ENCODE measurements at regions not wholly inside any gene's neighbourhood (a gene's known extent, or its start where the extent isn't known, plus 50 kb on each side); places are given as distances from the start of the nearest gene placed in this dataset.
"Not testable (repeated sequence)": the region's sequence is repeated elsewhere in the genome, so short reads cannot be mapped to it uniquely, and the experiment has no call there.

DNA sequence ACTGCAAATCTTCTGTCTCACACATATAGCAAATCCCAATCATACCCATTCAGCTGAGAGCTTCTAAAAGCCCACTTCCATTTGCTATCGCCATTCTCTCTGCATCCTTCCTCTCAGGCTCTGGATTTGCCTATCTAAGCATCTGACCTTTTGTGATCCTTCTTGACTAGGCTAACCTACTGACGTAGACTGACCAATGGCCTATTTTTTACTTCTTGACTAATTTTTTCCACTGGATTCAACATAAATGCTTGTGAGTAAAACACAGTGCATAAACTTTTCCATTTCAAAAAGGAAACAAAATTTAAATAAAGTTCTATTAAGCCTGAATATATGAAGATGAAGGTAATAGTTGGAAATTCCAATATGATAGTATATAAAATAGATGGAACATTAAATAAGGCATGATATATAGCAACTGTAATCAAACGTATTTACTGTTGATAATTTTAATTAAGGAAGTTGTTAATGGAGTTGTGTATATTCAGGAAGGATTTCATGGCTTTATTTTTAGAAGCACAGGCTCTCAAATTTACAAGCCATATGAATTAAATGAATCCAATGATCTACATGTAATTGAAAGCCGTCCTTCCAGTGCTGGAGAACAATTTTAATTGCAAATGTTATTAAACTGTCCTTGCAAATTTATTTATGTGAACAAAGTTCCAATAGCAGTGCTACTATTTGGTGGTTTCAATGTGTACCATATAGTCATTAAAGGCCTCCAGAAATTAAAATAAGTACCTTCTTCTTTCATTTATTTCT lies 918.4 kb downstream of the SORCS3 start:
- Histone ChIP-seq H3K9ac (ENCODE audit: low read depth in 1 of 2, low read length in 2 of 2) (no peak overlapping the region), H3K9me3 (ENCODE audit: control insufficient read depth in 2 of 2, low read length in 2 of 2) (no peaks in the 10 kb centered on the region), H3K4me3 (ENCODE audit: low read length in 2 of 2) (no peak overlapping the region), H3K36me3 (ENCODE audit: control insufficient read depth in 2 of 2, insufficient read depth in 2 of 2, low read length in 2 of 2) (no peaks in the 10 kb centered on the region), H3K27ac (ENCODE audit: low read depth in 2 of 2, low read length in 2 of 2) (no peak overlapping the region), H3K4me1 (ENCODE audit: control insufficient read depth in 2 of 2, insufficient read depth in 2 of 2, low read length in 2 of 2) (no peaks in the 10 kb centered on the region), H3K27me3 (ENCODE audit: control insufficient read depth in 2 of 2, insufficient read depth in 2 of 2, low read length in 2 of 2) (no peaks in the 10 kb centered on the region)

DNA sequence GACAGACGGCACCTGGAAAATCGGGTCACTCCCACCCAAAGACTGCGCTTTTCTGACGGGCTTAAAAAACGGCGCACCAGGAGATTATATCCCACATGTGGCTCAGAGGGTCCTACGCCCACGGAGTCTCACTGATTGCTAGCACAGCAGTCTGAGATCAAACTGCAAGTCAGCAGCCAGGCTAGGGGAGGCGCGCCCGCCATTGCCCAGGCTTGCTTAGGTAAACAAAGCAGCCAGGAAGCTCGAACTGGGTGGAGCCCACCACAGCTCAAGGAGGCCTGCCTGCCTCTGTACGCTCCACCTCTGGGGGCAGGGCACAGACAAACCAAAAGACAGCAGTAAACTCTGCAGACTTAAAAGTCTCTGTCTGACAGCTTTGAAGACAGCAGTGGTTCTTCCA lies 909.4 kb downstream of the SORCS3 start:
- not testable (repeated sequence) for H3K9me3 ChIP-seq (ENCODE audit: control insufficient read depth in 2 of 2, low read length in 2 of 2); H3K27me3 ChIP-seq (ENCODE audit: control insufficient read depth in 2 of 2, insufficient read depth in 2 of 2, low read length in 2 of 2); H3K4me3 ChIP-seq (ENCODE audit: low read length in 2 of 2); H3K9ac ChIP-seq (ENCODE audit: low read depth in 1 of 2, low read length in 2 of 2); H3K27ac ChIP-seq (ENCODE audit: low read depth in 2 of 2, low read length in 2 of 2); H3K4me1 ChIP-seq (ENCODE audit: control insufficient read depth in 2 of 2, insufficient read depth in 2 of 2, low read length in 2 of 2); H3K36me3 ChIP-seq (ENCODE audit: control insufficient read depth in 2 of 2, insufficient read depth in 2 of 2, low read length in 2 of 2)

- Histone ChIP-seq H3K27me3 (ENCODE audit: control insufficient read depth in 2 of 2, insufficient read depth in 2 of 2, low read length in 2 of 2) (no peaks in the 10 kb centered on the region), H3K9ac (ENCODE audit: low read depth in 1 of 2, low read length in 2 of 2) (no peak overlapping the region), H3K9me3 (ENCODE audit: control insufficient read depth in 2 of 2, low read length in 2 of 2) (no peaks in the 10 kb centered on the region), H3K4me3 (ENCODE audit: low read length in 2 of 2) (no peak overlapping the region), H3K36me3 (ENCODE audit: control insufficient read depth in 2 of 2, insufficient read depth in 2 of 2, low read length in 2 of 2) (no peaks in the 10 kb centered on the region), H3K4me1 (ENCODE audit: control insufficient read depth in 2 of 2, insufficient read depth in 2 of 2, low read length in 2 of 2) (no peaks in the 10 kb centered on the region), H3K27ac (ENCODE audit: low read depth in 2 of 2, low read length in 2 of 2) (no peak overlapping the region)
These were observed 908.6 kb downstream of the SORCS3 start for GRCh38 chr10:105549731-105550130.

DNA sequence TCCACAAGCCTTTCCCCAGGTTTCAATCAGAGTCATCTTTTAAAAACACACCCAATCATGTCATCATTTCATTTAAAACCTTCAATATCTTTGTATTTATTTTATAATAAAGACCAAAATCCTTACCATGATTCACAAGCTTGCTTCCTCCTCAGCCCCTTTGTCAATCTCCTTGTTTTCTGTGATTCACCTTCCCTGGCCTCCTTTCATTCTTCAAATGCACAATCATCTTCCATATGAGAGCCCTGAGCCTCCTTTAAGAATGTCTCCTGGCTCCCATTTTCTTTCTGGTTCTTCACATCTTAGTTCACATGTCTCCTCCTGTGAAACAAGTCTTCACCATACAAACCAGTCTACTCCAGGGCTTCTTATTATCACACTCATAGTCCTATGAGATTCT lies 904.0 kb downstream of the SORCS3 start:
- H3K27me3 ChIP-seq (ENCODE audit: control insufficient read depth in 2 of 2, insufficient read depth in 2 of 2, low read length in 2 of 2): no peaks in the 10 kb centered on the region
- no peak overlapping the region for H3K9ac ChIP-seq (ENCODE audit: low read depth in 1 of 2, low read length in 2 of 2)
- no peaks in the 10 kb centered on the region for H3K9me3 ChIP-seq (ENCODE audit: control insufficient read depth in 2 of 2, low read length in 2 of 2)
- H3K36me3 ChIP-seq (ENCODE audit: control insufficient read depth in 2 of 2, insufficient read depth in 2 of 2, low read length in 2 of 2): no peaks in the 10 kb centered on the region
- H3K4me1 ChIP-seq (ENCODE audit: control insufficient read depth in 2 of 2, insufficient read depth in 2 of 2, low read length in 2 of 2): no peaks in the 10 kb centered on the region
- no peak overlapping the region for H3K27ac ChIP-seq (ENCODE audit: low read depth in 2 of 2, low read length in 2 of 2)
- H3K4me3 ChIP-seq (ENCODE audit: low read length in 2 of 2): no peak overlapping the region

DNA sequence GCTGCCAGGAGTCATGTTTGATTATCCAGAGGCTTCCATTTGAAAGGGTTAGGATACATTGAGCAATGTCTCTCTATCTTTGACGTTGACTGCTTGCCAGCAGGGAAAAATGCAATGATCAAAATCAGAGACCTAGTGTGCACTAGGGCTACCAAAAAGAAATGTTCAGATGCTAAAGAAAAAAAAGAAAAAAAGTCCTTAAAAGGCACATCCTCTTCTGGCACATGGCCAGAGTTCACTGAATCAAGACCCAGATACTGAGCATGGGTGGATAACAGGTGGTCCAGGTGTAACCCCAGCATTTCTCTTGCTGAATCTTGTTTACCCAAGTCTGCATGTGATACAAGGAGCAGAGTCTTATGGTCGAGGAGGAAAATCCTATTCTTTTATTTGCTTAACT lies 899.3 kb downstream of the SORCS3 start:
- Histone ChIP-seq H3K9me3 (ENCODE audit: control insufficient read depth in 2 of 2, low read length in 2 of 2) (no peaks in the 10 kb centered on the region), H3K27ac (ENCODE audit: low read depth in 2 of 2, low read length in 2 of 2) (no peak overlapping the region), H3K4me1 (ENCODE audit: control insufficient read depth in 2 of 2, insufficient read depth in 2 of 2, low read length in 2 of 2) (no peaks in the 10 kb centered on the region), H3K36me3 (ENCODE audit: control insufficient read depth in 2 of 2, insufficient read depth in 2 of 2, low read length in 2 of 2) (no peaks in the 10 kb centered on the region), H3K27me3 (ENCODE audit: control insufficient read depth in 2 of 2, insufficient read depth in 2 of 2, low read length in 2 of 2) (no peaks in the 10 kb centered on the region), H3K4me3 (ENCODE audit: low read length in 2 of 2) (no peak overlapping the region), H3K9ac (ENCODE audit: low read depth in 1 of 2, low read length in 2 of 2) (no peak overlapping the region)

DNA sequence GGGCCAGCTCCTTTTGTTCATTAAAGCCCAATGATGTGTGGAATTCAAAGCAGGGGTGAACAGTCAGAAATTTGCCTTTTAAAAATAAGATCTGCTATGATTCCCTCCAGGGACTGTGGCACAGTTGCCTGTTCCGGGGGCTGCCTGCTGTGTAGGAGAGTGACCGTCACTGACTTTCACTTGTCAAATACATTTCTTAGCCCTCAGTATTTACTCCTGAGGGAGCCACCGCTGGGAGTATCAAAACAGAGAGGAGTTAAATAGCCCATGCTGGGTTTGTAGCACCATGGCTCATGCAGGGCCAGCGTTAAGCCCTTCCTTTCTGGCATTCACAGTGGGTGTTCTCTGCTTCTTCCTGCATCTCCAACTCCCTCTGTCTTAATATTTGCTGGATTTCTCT lies 897.8 kb downstream of the SORCS3 start:
- H3K36me3 ChIP-seq (ENCODE audit: control insufficient read depth in 2 of 2, insufficient read depth in 2 of 2, low read length in 2 of 2): no peaks in the 10 kb centered on the region
- no peaks in the 10 kb centered on the region for H3K9me3 ChIP-seq (ENCODE audit: control insufficient read depth in 2 of 2, low read length in 2 of 2)
- no peak overlapping the region for H3K27ac ChIP-seq (ENCODE audit: low read depth in 2 of 2, low read length in 2 of 2)
- no peaks in the 10 kb centered on the region for H3K4me1 ChIP-seq (ENCODE audit: control insufficient read depth in 2 of 2, insufficient read depth in 2 of 2, low read length in 2 of 2)
- H3K9ac ChIP-seq (ENCODE audit: low read depth in 1 of 2, low read length in 2 of 2): no peak overlapping the region
- no peaks in the 10 kb centered on the region for H3K27me3 ChIP-seq (ENCODE audit: control insufficient read depth in 2 of 2, insufficient read depth in 2 of 2, low read length in 2 of 2)
- no peak overlapping the region for H3K4me3 ChIP-seq (ENCODE audit: low read length in 2 of 2)

- Histone ChIP-seq H3K4me1 (ENCODE audit: control insufficient read depth in 2 of 2, insufficient read depth in 2 of 2, low read length in 2 of 2) (no peaks in the 10 kb centered on the region), H3K36me3 (ENCODE audit: control insufficient read depth in 2 of 2, insufficient read depth in 2 of 2, low read length in 2 of 2) (no peaks in the 10 kb centered on the region), H3K27me3 (ENCODE audit: control insufficient read depth in 2 of 2, insufficient read depth in 2 of 2, low read length in 2 of 2) (no peaks in the 10 kb centered on the region), H3K9ac (ENCODE audit: low read depth in 1 of 2, low read length in 2 of 2) (no peak overlapping the region), H3K4me3 (ENCODE audit: low read length in 2 of 2) (no peak overlapping the region), H3K27ac (ENCODE audit: low read depth in 2 of 2, low read length in 2 of 2) (no peak overlapping the region), H3K9me3 (ENCODE audit: control insufficient read depth in 2 of 2, low read length in 2 of 2) (no peaks in the 10 kb centered on the region)
These were observed 894.4 kb downstream of the SORCS3 start for GRCh38 chr10:105535478-105535877.

DNA sequence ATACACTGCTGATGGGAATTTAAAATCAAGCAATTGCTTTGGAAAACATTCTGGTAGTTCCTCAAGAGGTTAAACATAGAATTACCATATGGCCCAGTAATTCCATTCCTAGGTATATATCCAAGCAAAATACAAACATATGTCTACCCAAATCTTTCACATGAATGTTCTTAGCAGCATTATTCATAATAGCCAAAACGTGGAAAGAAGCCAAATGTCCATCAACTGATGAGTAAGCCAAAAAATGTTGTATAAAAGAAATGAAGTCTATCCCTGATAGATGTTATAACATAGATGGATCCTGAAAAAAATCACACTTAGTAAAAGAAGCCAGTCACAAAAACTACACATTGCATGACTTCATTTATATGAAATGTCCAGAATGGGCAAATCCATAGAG lies 893.0 kb downstream of the SORCS3 start:
- H3K9ac ChIP-seq (ENCODE audit: low read depth in 1 of 2, low read length in 2 of 2): no peak overlapping the region
- H3K9me3 ChIP-seq (ENCODE audit: control insufficient read depth in 2 of 2, low read length in 2 of 2): no peaks in the 10 kb centered on the region
- H3K27me3 ChIP-seq (ENCODE audit: control insufficient read depth in 2 of 2, insufficient read depth in 2 of 2, low read length in 2 of 2): no peaks in the 10 kb centered on the region
- no peaks in the 10 kb centered on the region for H3K4me1 ChIP-seq (ENCODE audit: control insufficient read depth in 2 of 2, insufficient read depth in 2 of 2, low read length in 2 of 2)
- H3K4me3 ChIP-seq (ENCODE audit: low read length in 2 of 2): no peak overlapping the region
- H3K27ac ChIP-seq (ENCODE audit: low read depth in 2 of 2, low read length in 2 of 2): no peak overlapping the region
- H3K36me3 ChIP-seq (ENCODE audit: control insufficient read depth in 2 of 2, insufficient read depth in 2 of 2, low read length in 2 of 2): no peaks in the 10 kb centered on the region

DNA sequence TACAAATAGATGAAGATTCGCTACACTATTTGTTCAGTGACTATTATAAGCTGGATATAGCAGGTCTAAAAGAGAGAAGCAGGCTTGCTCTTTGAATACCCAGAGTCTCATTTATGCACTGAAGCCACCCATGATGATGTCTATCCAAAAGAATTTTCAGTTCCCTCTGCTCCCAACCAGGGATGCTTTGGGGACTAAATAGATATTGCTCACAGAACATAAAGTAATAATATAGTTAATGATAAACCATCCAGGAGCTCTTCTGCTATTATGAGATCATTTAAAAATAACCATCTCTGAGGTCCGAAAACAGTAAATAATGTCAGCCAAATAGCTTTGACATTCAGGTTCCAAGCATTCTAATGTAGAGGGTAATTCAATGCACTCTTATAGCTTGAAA lies 875.4 kb downstream of the SORCS3 start:
- no peak overlapping the region for H3K27ac ChIP-seq (ENCODE audit: low read depth in 2 of 2, low read length in 2 of 2)
- no peak overlapping the region for H3K4me3 ChIP-seq (ENCODE audit: low read length in 2 of 2)
- H3K27me3 ChIP-seq (ENCODE audit: control insufficient read depth in 2 of 2, insufficient read depth in 2 of 2, low read length in 2 of 2): no peaks in the 10 kb centered on the region
- no peaks in the 10 kb centered on the region for H3K4me1 ChIP-seq (ENCODE audit: control insufficient read depth in 2 of 2, insufficient read depth in 2 of 2, low read length in 2 of 2)
- no peaks in the 10 kb centered on the region for H3K9me3 ChIP-seq (ENCODE audit: control insufficient read depth in 2 of 2, low read length in 2 of 2)
- H3K9ac ChIP-seq (ENCODE audit: low read depth in 1 of 2, low read length in 2 of 2): no peak overlapping the region
- no peaks in the 10 kb centered on the region for H3K36me3 ChIP-seq (ENCODE audit: control insufficient read depth in 2 of 2, insufficient read depth in 2 of 2, low read length in 2 of 2)

DNA sequence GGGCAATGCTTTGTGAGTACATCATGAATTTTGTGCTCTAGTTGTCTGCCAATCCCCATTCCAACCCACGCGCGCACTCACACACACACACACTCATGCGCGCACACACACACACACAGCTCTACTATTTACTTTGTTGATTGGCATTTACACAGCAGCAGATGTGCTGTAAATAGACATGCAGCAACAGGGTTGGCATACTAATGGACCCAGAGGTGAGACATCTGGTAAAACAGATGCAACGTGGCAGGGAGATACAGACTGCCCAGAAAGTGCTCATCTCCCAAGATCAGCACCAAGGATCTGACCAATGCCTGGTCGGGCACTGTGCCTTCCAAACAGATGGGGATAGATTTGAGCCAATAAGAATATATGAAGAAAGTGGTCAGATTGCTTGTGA lies 873.0 kb downstream of the SORCS3 start:
- H3K27ac ChIP-seq (ENCODE audit: low read depth in 2 of 2, low read length in 2 of 2): no peak overlapping the region
- no peaks in the 10 kb centered on the region for H3K36me3 ChIP-seq (ENCODE audit: control insufficient read depth in 2 of 2, insufficient read depth in 2 of 2, low read length in 2 of 2)
- no peaks in the 10 kb centered on the region for H3K27me3 ChIP-seq (ENCODE audit: control insufficient read depth in 2 of 2, insufficient read depth in 2 of 2, low read length in 2 of 2)

GRCh38 chr10:105509517-105509916 lies 868.4 kb downstream of the SORCS3 start:
- no peaks in the 10 kb centered on the region for H3K36me3 ChIP-seq (ENCODE audit: control insufficient read depth in 2 of 2, insufficient read depth in 2 of 2, low read length in 2 of 2)
- H3K4me3 ChIP-seq (ENCODE audit: low read length in 2 of 2): no peak overlapping the region
- H3K4me1 ChIP-seq (ENCODE audit: control insufficient read depth in 2 of 2, insufficient read depth in 2 of 2, low read length in 2 of 2): no peaks in the 10 kb centered on the region
- no peaks in the 10 kb centered on the region for H3K27me3 ChIP-seq (ENCODE audit: control insufficient read depth in 2 of 2, insufficient read depth in 2 of 2, low read length in 2 of 2)
- no peaks in the 10 kb centered on the region for H3K9me3 ChIP-seq (ENCODE audit: control insufficient read depth in 2 of 2, low read length in 2 of 2)
- H3K27ac ChIP-seq (ENCODE audit: low read depth in 2 of 2, low read length in 2 of 2): no peak overlapping the region
- no peak overlapping the region for H3K9ac ChIP-seq (ENCODE audit: low read depth in 1 of 2, low read length in 2 of 2)

More for the DNA sequence above, 873.0 kb downstream of the SORCS3 start:
- Histone ChIP-seq H3K4me3 (ENCODE audit: low read length in 2 of 2) (no peak overlapping the region), H3K4me1 (ENCODE audit: control insufficient read depth in 2 of 2, insufficient read depth in 2 of 2, low read length in 2 of 2) (no peaks in the 10 kb centered on the region), H3K9me3 (ENCODE audit: control insufficient read depth in 2 of 2, low read length in 2 of 2) (no peaks in the 10 kb centered on the region), H3K9ac (ENCODE audit: low read depth in 1 of 2, low read length in 2 of 2) (no peak overlapping the region)

Data from mucosa of rectum (tissue), 2 donors.